ENCODE measurements at regions not wholly inside any gene's neighbourhood (a gene's known extent, or its start where the extent isn't known, plus 50 kb on each side); places are given as distances from the start of the nearest gene placed in this dataset.

DNA sequence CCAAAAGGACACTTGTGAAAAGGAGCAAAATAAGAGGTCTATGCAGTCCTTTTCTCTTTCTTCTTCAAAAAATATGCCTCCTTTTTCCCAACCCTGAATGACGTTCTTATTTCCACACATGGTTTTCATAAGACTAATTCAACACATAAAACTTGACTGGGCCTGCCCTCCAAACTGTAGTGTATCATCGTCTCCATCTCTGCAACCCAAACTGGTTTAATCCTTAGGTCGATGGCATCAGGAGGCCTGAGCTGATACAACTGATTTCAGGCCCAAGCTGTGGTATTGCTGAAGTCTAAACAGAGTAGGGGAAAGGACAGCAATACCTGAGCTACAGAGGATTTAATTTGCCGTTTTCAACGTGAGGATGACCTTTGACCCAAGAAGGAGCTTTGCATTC is 130.0 kb upstream of the MTNR1B start:
- no peaks in the 10 kb centered on the region for H4K20me1 ChIP-seq (replicated peaks; ENCODE audit: control insufficient read depth, insufficient read depth, low read length)
- H3K27ac ChIP-seq (ENCODE audit: extremely low read depth, low read depth, low read length): no peak overlapping the region
- H3K4me3 ChIP-seq: no peak overlapping the region
- H3K9me3 ChIP-seq (replicated peaks; ENCODE audit: control insufficient read depth, insufficient read depth, low read depth, low read length): no peaks in the 10 kb centered on the region
- ChIA-PET CTCF (ENCODE audit: low intra/inter-chr PET ratio) (no interaction called here), POLR2A (no interaction called here)
- H3K79me2 ChIP-seq (ENCODE audit: control insufficient read depth, insufficient read depth, low read length): no peaks in the 10 kb centered on the region
- H3K4me1 ChIP-seq (replicated peaks in 1 of 2; ENCODE audit: control insufficient read depth in 2 of 2, insufficient read depth in 2 of 2, low read length in 2 of 2): no peaks in the 10 kb centered on the region
- no peak for TF ChIP-seq TCF7 (IDR thresholded peaks at IDR 0.05; ENCODE audit: borderline replicate concordance)
- no peak for TF ChIP-seq SMARCA4 (IDR thresholded peaks at IDR 0.05)
- no peak for TF ChIP-seq PURB (CRISPR knock-in tag; IDR thresholded peaks at IDR 0.05; ENCODE audit: low read depth)
- no peak for TF ChIP-seq ERF (CRISPR knock-in tag; IDR thresholded peaks at IDR 0.05)
- no peak for TF ChIP-seq XRCC3 (IDR thresholded peaks at IDR 0.05)
- TF ChIP-seq ZNF780A (CRISPR knock-in tag; IDR thresholded peaks at IDR 0.05): no peak
- ATAC-seq: no peak
- intact Hi-C loops (cut with micrococcal nuclease): no loop called here
- no peaks in the 10 kb centered on the region for H3K36me3 ChIP-seq (ENCODE audit: control insufficient read depth, insufficient read depth, low read length)
- in situ Hi-C loops (cut with MboI): no loop called here
- DNase-seq (ENCODE audit: extremely low read depth in 1 of 4, low spot score in 3 of 4): no peak
- H3K27me3 ChIP-seq (ENCODE audit: control insufficient read depth in 2 of 2, insufficient read depth in 2 of 2, low read length in 2 of 2): 0 out of 5 replicates have a peak, but pooled peaks cover 0 to 4% of the 10 kb centered on the region in 2 experiments
- 0% methylated on average over 5 of the region's 5 CpGs for WGBS (ENCODE audit: insufficient coverage, low coverage, missing lambda C conversion rate)
- no peak overlapping the region for H3K9ac ChIP-seq (ENCODE audit: insufficient read depth in 1 of 2, low read depth in 2 of 2, low read length in 2 of 2)
- H3K4me2 ChIP-seq (ENCODE audit: insufficient read depth, low read length): no peak overlapping the region
- no TSS peak for BruUV-seq (replicated peaks)
- H3K9me1 ChIP-seq (ENCODE audit: control insufficient read depth, insufficient read depth, low read length): no peaks in the 10 kb centered on the region
- no peak overlapping the region for H2AFZ ChIP-seq (ENCODE audit: low read depth, low read length)
- no peak for FAIRE-seq

DNA sequence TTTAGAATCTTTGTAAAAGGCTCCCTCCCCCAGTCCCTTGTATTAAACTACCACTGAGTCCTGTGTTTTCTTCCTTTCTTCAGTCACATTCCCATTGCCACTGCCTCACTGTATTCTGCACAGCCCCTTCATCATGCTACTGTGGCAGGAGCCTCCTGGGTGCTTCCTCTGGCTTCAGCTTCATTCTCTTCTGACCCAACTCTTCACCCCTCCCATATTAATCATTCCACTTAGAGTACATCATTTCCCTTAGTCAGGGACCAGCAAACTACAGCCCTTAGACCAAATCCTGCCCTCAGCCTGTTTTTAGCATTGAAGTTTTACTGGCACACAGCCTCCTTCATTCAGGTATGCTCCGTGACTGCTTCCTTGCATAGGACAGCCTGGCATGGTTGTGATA is 127.7 kb upstream of the MTNR1B start:
- no peak for DNase-seq (ENCODE audit: extremely low read depth in 1 of 4, low spot score in 3 of 4)
- Histone ChIP-seq H4K20me1 (replicated peaks; ENCODE audit: control insufficient read depth, insufficient read depth, low read length) (no peaks in the 10 kb centered on the region), H3K4me2 (ENCODE audit: insufficient read depth, low read length) (no peak overlapping the region), H2AFZ (ENCODE audit: low read depth, low read length) (no peak overlapping the region), H3K27me3 (ENCODE audit: control insufficient read depth in 2 of 2, insufficient read depth in 2 of 2, low read length in 2 of 2) (0 out of 5 replicates have a peak, but pooled peaks cover 0 to 5% of the 10 kb centered on the region in 2 experiments), H3K9ac (ENCODE audit: insufficient read depth in 1 of 2, low read depth in 2 of 2, low read length in 2 of 2) (no peak overlapping the region), H3K9me3 (replicated peaks; ENCODE audit: control insufficient read depth, insufficient read depth, low read depth, low read length) (no peaks in the 10 kb centered on the region), H3K4me1 (replicated peaks in 1 of 2; ENCODE audit: control insufficient read depth in 2 of 2, insufficient read depth in 2 of 2, low read length in 2 of 2) (no peaks in the 10 kb centered on the region), H3K9me1 (ENCODE audit: control insufficient read depth, insufficient read depth, low read length) (no peaks in the 10 kb centered on the region), H3K4me3 (no peak overlapping the region), H3K36me3 (ENCODE audit: control insufficient read depth, insufficient read depth, low read length) (no peaks in the 10 kb centered on the region), H3K79me2 (ENCODE audit: control insufficient read depth, insufficient read depth, low read length) (no peaks in the 10 kb centered on the region), H3K27ac (ENCODE audit: extremely low read depth, low read depth, low read length) (no peak overlapping the region)
- WGBS (ENCODE audit: insufficient coverage, low coverage, missing lambda C conversion rate): 0% methylated on average over 1 of the region's 1 CpG
- POLR2A ChIA-PET: no interaction called here
- in situ Hi-C loops (cut with MboI): no loop called here
- CTCF ChIA-PET (ENCODE audit: low intra/inter-chr PET ratio): no interaction called here
- no TSS peak for BruUV-seq (replicated peaks)
- intact Hi-C loops (cut with micrococcal nuclease): no loop called here
- ATAC-seq: no peak
- no peak for FAIRE-seq
- TF ChIP-seq BMI1 (IDR thresholded peaks at IDR 0.05; ENCODE audit: low read length) (no peak), PYGO2 (tag; IDR thresholded peaks at IDR 0.05) (no peak), MXD1 (CRISPR knock-in tag; IDR thresholded peaks at IDR 0.05; ENCODE audit: borderline replicate concordance, poor library complexity, severe bottlenecking) (no peak), KDM1A (IDR thresholded peaks at IDR 0.05) (no peak), EHMT2 (IDR thresholded peaks at IDR 0.05) (no peak), ZNF124 (CRISPR knock-in tag; IDR thresholded peaks at IDR 0.05) (no peak)

Measured in K562 (cell line).